Prostate gland (tissue), 2 donors: ENCODE measurements at regions not wholly inside any gene's neighbourhood (a gene's known extent, or its start where the extent isn't known, plus 50 kb on each side); places are given as distances from the start of the nearest gene placed in this dataset.

ENCODE experiments used
- DNase-seq: peaks from one replicate; pipeline ENCODE4 v3.0.0-alpha.2; 2019; ENCODE audit warnings: low spot score
- H3K27ac ChIP-seq, 2 donors: fragments of 200-600 bp; sonication (generic); 2 replicates each; pipeline ENCODE4 v1.5.1; 2017 to 2019
- H3K27me3 ChIP-seq: fragments of 200-600 bp; sonication (generic); replicated peaks from 2 replicates; pipeline ENCODE4 v1.5.1; 2019; ENCODE audit not compliant: insufficient read depth
- H3K36me3 ChIP-seq, 2 donors: fragments of 200-600 bp; sonication (generic); 1 replicate in 1 of 2; 2 replicates in 1 of 2; pipeline versions ENCODE4 v1.5.1 to v1.8.1; 2017 to 2019
- H3K4me1 ChIP-seq: fragments of 200-600 bp; sonication (generic); replicated peaks from 2 replicates; pipeline ENCODE4 v1.5.1; 2019
- H3K4me3 ChIP-seq, 2 donors: fragments of 200-600 bp; sonication (generic); 2 replicates each; pipeline ENCODE4 v1.5.1; 2017 to 2019
- H3K9me3 ChIP-seq: fragments of 200-600 bp; sonication (generic); 2 replicates; pipeline ENCODE4 v1.5.1; 2017
- POLR2A ChIP-seq: fragments of 450-650 bp; IDR thresholded peaks from one replicate; pipeline ENCODE4 v1.6.1; 2016; ENCODE audit warnings: antibody characterized with exemption, mild to moderate bottlenecking
- POLR2AphosphoS5 ChIP-seq: sonication (generic); formaldehyde crosslinking; IDR thresholded peaks from one replicate; pipeline ENCODE4 v1.6.1; 2017; ENCODE audit warnings: antibody characterized with exemption
- WGBS: methylation state at CpG from one replicate; pipeline ENCODE4 v1.1.5; 2018; 5-methylcytosine and 5-hydroxymethylcytosine counted together
- intact Hi-C: fragments of 100-400 bp; cut with DNase I; formaldehyde crosslinking; loops from one replicate; pipeline ENCODE4 v1.14.2; 2022
- TF ChIP-seq, protein P1 (sequence below), 4 experiments: fragments of 200-600 bp in 2 of 4; fragments of 450-650 bp in 2 of 4; sonication (generic) in 2 of 4; IDR thresholded peaks; 1 replicate in 3 of 4; 2 replicates in 1 of 4; pipeline ENCODE4 v1.5.1; 2016 to 2019; ENCODE audit warnings: antibody characterized with exemption in 4 of 4, mild to moderate bottlenecking in 2 of 4, moderate library complexity in 2 of 4

DNA sequence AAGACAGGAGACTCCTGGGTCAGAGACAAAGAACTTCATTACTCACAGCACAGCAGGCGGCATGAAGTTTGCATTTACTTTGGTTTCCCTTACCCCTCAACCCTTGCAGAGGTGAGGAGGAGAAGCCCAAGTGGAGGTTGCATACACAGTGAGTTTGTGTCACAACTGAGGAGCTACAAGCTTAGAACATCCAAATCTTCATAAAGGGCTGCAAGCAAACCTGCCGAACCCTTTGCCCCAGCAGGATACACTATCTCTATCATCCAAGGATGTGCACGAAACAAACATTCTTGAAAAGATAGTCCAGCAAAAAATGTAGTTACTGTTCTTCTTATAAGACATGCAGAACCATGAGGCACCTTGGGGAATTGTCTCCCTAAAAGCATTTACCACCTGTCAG is 493.5 kb downstream of the SETD4 start:
- Histone ChIP-seq H3K4me1 (no peaks in the 10 kb centered on the region), H3K27me3 (no peaks in the 10 kb centered on the region), H3K27ac (no peak overlapping the region), H3K4me3 (no peak overlapping the region), H3K36me3 (no peaks in the 10 kb centered on the region), H3K9me3 (no peaks in the 10 kb centered on the region)
- WGBS: 95% methylated on average over 3 of the region's 3 CpGs
- TF ChIP-seq, protein P1, sequence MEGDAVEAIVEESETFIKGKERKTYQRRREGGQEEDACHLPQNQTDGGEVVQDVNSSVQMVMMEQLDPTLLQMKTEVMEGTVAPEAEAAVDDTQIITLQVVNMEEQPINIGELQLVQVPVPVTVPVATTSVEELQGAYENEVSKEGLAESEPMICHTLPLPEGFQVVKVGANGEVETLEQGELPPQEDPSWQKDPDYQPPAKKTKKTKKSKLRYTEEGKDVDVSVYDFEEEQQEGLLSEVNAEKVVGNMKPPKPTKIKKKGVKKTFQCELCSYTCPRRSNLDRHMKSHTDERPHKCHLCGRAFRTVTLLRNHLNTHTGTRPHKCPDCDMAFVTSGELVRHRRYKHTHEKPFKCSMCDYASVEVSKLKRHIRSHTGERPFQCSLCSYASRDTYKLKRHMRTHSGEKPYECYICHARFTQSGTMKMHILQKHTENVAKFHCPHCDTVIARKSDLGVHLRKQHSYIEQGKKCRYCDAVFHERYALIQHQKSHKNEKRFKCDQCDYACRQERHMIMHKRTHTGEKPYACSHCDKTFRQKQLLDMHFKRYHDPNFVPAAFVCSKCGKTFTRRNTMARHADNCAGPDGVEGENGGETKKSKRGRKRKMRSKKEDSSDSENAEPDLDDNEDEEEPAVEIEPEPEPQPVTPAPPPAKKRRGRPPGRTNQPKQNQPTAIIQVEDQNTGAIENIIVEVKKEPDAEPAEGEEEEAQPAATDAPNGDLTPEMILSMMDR (IDR thresholded peaks at IDR 0.05): no peak
- TF ChIP-seq POLR2A (no peak), POLR2AphosphoS5 (no peak)
- DNase-seq: no peak
- intact Hi-C loops: no loop called here

- Histone ChIP-seq H3K27me3 (no peaks in the 10 kb centered on the region), H3K4me3 (no peak overlapping the region), H3K27ac (no peak overlapping the region), H3K9me3 (no peaks in the 10 kb centered on the region), H3K36me3 (no peaks in the 10 kb centered on the region), H3K4me1 (no peaks in the 10 kb centered on the region)
- intact Hi-C loops: no loop called here
- TF ChIP-seq POLR2AphosphoS5: no peak
- TF ChIP-seq, protein P1 (IDR thresholded peaks at IDR 0.05): no peak
- TF ChIP-seq POLR2A: no peak
- DNase-seq: no peak
- 28% methylated on average over 5 of the region's 5 CpGs for WGBS
These were observed 495.1 kb downstream of the SETD4 start for GRCh38 chr21:35565204-35565611.

- Histone ChIP-seq H3K9me3 (no peaks in the 10 kb centered on the region), H3K27me3 (no peaks in the 10 kb centered on the region), H3K4me1 (no peaks in the 10 kb centered on the region), H3K27ac (no peak overlapping the region), H3K4me3 (no peak overlapping the region), H3K36me3 (no peaks in the 10 kb centered on the region)
- intact Hi-C loops: no loop called here
- TF ChIP-seq POLR2AphosphoS5 (no peak), POLR2A (no peak)
- TF ChIP-seq, protein P1 (IDR thresholded peaks at IDR 0.05): no peak
- no peak for DNase-seq
- WGBS: 64% methylated on average over 10 of the region's 10 CpGs
These were observed 496.4 kb downstream of the SETD4 start for GRCh38 chr21:35563885-35564451.

DNA sequence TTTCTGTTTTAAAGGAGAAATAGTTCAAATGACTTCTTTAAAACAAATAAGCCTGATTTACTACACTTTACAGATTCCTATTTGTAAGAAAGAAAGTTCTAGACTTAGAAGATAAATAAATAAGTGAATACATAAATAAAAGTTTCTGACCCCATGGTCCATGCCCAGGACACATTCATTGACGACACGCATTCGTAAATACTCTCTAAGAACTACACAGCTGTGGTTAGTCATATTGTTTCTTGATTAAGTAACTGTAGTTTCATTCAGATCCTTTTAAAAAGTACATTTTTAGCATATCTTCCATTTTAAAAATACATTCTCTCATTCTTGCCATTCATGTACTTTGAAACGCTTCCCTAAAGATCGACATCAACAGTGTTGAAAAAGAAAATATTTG is 497.4 kb downstream of the SETD4 start:
- Histone ChIP-seq H3K36me3 (no peaks in the 10 kb centered on the region), H3K27ac (no peak overlapping the region), H3K27me3 (no peaks in the 10 kb centered on the region), H3K4me1 (no peaks in the 10 kb centered on the region), H3K9me3 (no peaks in the 10 kb centered on the region), H3K4me3 (no peak overlapping the region)
- WGBS: 88% methylated on average over 5 of the region's 5 CpGs
- DNase-seq: no peak
- intact Hi-C loops: no loop called here
- TF ChIP-seq, protein P1 (IDR thresholded peaks at IDR 0.05): no peak
- no peak for TF ChIP-seq POLR2AphosphoS5
- TF ChIP-seq POLR2A: no peak

DNA sequence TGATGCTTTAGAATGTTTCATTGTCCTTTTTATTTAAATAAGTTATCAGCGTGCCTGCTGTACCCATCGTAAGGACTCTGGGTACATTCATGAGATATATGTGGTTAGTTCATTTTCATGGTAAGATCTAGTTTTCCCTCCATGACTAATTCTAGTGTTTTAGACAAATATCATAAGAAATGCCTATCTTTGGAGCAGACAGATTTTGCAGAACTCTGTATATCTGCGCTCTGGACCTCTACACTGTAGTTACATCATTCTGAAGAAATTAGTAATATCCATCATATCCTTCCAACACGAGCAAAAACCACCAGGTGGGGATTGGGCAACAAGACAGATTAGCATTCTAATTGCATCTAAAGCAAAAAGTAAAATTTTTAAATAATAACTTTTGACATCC is 499.2 kb downstream of the SETD4 start:
- no peak for DNase-seq
- TF ChIP-seq POLR2AphosphoS5 (no peak), POLR2A (no peak)
- TF ChIP-seq, protein P1 (IDR thresholded peaks at IDR 0.05): no peak
- H3K9me3 ChIP-seq: no peaks in the 10 kb centered on the region
- H3K4me1 ChIP-seq: no peaks in the 10 kb centered on the region
- no peak overlapping the region for H3K27ac ChIP-seq
- WGBS: 90% methylated on average over 4 of the region's 4 CpGs
- H3K27me3 ChIP-seq: no peaks in the 10 kb centered on the region
- intact Hi-C loops: no loop called here
- no peak overlapping the region for H3K4me3 ChIP-seq
- H3K36me3 ChIP-seq: no peaks in the 10 kb centered on the region
